MM.1S (cell line): ENCODE measurements at regions not wholly inside any gene's neighbourhood (a gene's known extent, or its start where the extent isn't known, plus 50 kb on each side); places are given as distances from the start of the nearest gene placed in this dataset.

Experiments
- DNase-seq: peaks from one replicate; pipeline ENCODE4 v3.0.0-alpha.2; 2015
- H2AFZ ChIP-seq: fragments of 300-600 bp; sonication (generic); 2 replicates; pipeline ENCODE4 v1.6.0; 2016; ENCODE audit warnings: antibody characterized with exemption, low read length
- H3F3A ChIP-seq: fragments of 300-600 bp; sonication (generic); 2 replicates; pipeline ENCODE4 v1.6.1; 2016; ENCODE audit warnings: mild to moderate bottlenecking, antibody characterized with exemption, low read length, moderate library complexity, mixed read lengths; ENCODE audit not compliant: insufficient read depth
- H3K27ac ChIP-seq: fragments of 300-600 bp; sonication (generic); 2 replicates; pipeline ENCODE4 v1.5.1; 2016; ENCODE audit warnings: mild to moderate bottlenecking, low read length
- H3K27me3 ChIP-seq: fragments of 300-600 bp; sonication (generic); replicated peaks from 2 replicates; pipeline ENCODE4 v1.6.0; 2016; ENCODE audit warnings: low read length; ENCODE audit not compliant: insufficient read depth
- H3K36me3 ChIP-seq: fragments of 300-600 bp; sonication (generic); replicated peaks from 2 replicates; pipeline ENCODE4 v1.6.1; 2016; ENCODE audit warnings: mild to moderate bottlenecking, low read length, mixed read lengths; ENCODE audit not compliant: insufficient read depth
- H3K4me1 ChIP-seq: fragments of 300-600 bp; sonication (generic); 2 replicates; pipeline ENCODE4 v1.6.1; 2016; ENCODE audit warnings: low read length, mixed read lengths
- H3K4me2 ChIP-seq: fragments of 300-600 bp; sonication (generic); 2 replicates; pipeline ENCODE4 v1.6.0; 2016; ENCODE audit warnings: low read depth, low read length
- H3K4me3 ChIP-seq: fragments of 300-600 bp; sonication (generic); 2 replicates; pipeline ENCODE4 v1.5.1; 2016; ENCODE audit warnings: low read length, mixed read lengths
- H3K79me2 ChIP-seq: fragments of 300-600 bp; sonication (generic); 2 replicates; pipeline ENCODE4 v1.6.1; 2016; ENCODE audit warnings: mixed run types, low read length, mixed read lengths
- H3K9ac ChIP-seq: fragments of 300-600 bp; sonication (generic); 2 replicates; pipeline ENCODE4 v1.6.1; 2016; ENCODE audit warnings: low read length, mixed read lengths
- H3K9me2 ChIP-seq: fragments of 300-600 bp; sonication (generic); replicated peaks from 2 replicates; pipeline ENCODE4 v1.6.1; 2016; ENCODE audit warnings: mild to moderate bottlenecking, low read length, mixed read lengths; ENCODE audit not compliant: insufficient read depth
- H3K9me3 ChIP-seq: fragments of 300-600 bp; sonication (generic); replicated peaks from 2 replicates; pipeline ENCODE4 v1.6.1; 2016; ENCODE audit warnings: mild to moderate bottlenecking, low read length, mixed read lengths; ENCODE audit not compliant: insufficient read depth
- H4K20me1 ChIP-seq: fragments of 300-600 bp; sonication (generic); 2 replicates; pipeline ENCODE4 v1.6.1; 2016; ENCODE audit warnings: mild to moderate bottlenecking, low read length, moderate library complexity, mixed read lengths; ENCODE audit not compliant: insufficient read depth
- EZH2 ChIP-seq: fragments of 300-600 bp; sonication (generic); optimal IDR thresholded peaks from 2 replicates; pipeline ENCODE3; 2017; ENCODE audit warnings: low read depth, mild to moderate bottlenecking, antibody characterized with exemption, low read length, mixed read lengths
- EZH2phosphoT487 ChIP-seq: fragments of 300-600 bp; sonication (generic); IDR thresholded peaks from 2 replicates; pipeline ENCODE4 v1.6.1; 2018; ENCODE audit warnings: antibody characterized with exemption, low read length
- TF ChIP-seq, protein P1 (sequence below): fragments of 300-600 bp; sonication (generic); IDR thresholded peaks from 2 replicates; pipeline ENCODE4 v1.5.1; 2016; ENCODE audit warnings: antibody characterized with exemption, low read length, mixed read lengths

DNA sequence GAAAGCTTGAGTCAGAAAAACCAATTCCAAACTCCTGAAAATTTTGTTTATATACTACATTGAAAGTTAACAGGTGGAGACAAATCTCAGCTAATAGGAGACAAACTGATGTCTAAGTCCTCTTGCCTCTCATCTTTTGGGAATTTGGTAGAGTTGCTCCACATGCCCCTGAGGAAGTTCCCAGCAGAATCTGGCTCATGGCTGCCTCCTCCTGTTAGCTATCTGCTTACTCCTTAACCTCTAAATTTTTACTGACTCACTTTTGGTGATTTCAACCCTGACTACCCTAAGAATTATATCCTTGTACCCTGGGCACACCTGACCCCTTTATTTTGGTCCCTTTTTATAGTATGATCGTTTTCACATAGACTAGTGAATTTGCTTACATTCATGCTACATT, 633.7 kb upstream of the USP24 start:
- TF ChIP-seq EZH2 (no peak), EZH2phosphoT487 (no peak)
- TF ChIP-seq, protein P1, sequence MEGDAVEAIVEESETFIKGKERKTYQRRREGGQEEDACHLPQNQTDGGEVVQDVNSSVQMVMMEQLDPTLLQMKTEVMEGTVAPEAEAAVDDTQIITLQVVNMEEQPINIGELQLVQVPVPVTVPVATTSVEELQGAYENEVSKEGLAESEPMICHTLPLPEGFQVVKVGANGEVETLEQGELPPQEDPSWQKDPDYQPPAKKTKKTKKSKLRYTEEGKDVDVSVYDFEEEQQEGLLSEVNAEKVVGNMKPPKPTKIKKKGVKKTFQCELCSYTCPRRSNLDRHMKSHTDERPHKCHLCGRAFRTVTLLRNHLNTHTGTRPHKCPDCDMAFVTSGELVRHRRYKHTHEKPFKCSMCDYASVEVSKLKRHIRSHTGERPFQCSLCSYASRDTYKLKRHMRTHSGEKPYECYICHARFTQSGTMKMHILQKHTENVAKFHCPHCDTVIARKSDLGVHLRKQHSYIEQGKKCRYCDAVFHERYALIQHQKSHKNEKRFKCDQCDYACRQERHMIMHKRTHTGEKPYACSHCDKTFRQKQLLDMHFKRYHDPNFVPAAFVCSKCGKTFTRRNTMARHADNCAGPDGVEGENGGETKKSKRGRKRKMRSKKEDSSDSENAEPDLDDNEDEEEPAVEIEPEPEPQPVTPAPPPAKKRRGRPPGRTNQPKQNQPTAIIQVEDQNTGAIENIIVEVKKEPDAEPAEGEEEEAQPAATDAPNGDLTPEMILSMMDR, result no peak
- DNase-seq, result no peak
- H3K9me3 ChIP-seq, result no peaks in the 10 kb centered on the region

GRCh38 chr1:55846051-55846450, 630.9 kb upstream of the USP24 start:
- no peaks in the 10 kb centered on the region for H3K4me1 ChIP-seq
- no peaks in the 10 kb centered on the region for H3K27me3 ChIP-seq
- H3F3A ChIP-seq, result no peaks in the 10 kb centered on the region
- H3K4me3 ChIP-seq, result no peak overlapping the region
- no peaks in the 10 kb centered on the region for H3K9me3 ChIP-seq
- no peaks in the 10 kb centered on the region for H3K36me3 ChIP-seq
- no peak for DNase-seq
- H3K79me2 ChIP-seq, result no peaks in the 10 kb centered on the region
- H2AFZ ChIP-seq, result no peak overlapping the region
- no peak overlapping the region for H3K9ac ChIP-seq
- no peaks in the 10 kb centered on the region for H3K9me2 ChIP-seq
- TF ChIP-seq EZH2, result no peak
- TF ChIP-seq EZH2phosphoT487, result no peak
- TF ChIP-seq, protein P1, result no peak
- no peak overlapping the region for H3K4me2 ChIP-seq
- no peaks in the 10 kb centered on the region for H4K20me1 ChIP-seq
- no peak overlapping the region for H3K27ac ChIP-seq

More for the DNA sequence above, 633.7 kb upstream of the USP24 start:
- H3K4me2 ChIP-seq, result no peak overlapping the region
- H2AFZ ChIP-seq, result no peak overlapping the region
- H4K20me1 ChIP-seq, result no peaks in the 10 kb centered on the region
- no peaks in the 10 kb centered on the region for H3K27me3 ChIP-seq
- no peaks in the 10 kb centered on the region for H3F3A ChIP-seq
- no peak overlapping the region for H3K27ac ChIP-seq
- H3K79me2 ChIP-seq, result no peaks in the 10 kb centered on the region
- H3K4me3 ChIP-seq, result no peak overlapping the region
- no peaks in the 10 kb centered on the region for H3K9me2 ChIP-seq
- H3K9ac ChIP-seq, result no peak overlapping the region
- H3K36me3 ChIP-seq, result no peaks in the 10 kb centered on the region
- no peaks in the 10 kb centered on the region for H3K4me1 ChIP-seq

DNA sequence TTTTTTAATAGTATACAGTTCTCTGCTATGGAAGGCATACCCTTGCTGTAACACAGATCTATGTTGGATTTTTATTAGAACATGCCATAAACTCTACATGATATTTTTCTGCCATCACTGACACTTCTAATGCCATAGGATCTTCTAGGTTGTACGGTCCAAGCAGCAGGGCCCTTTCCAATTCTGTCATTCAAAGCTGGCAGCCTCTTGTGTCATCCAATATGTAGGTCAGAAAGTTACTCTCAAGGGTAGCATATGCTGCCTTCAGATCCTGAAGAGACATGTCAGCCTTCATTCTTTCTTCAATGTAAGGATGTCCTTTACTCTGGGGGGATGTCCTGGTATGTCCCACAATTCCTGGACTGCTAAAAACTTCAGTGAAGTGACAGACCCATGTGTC, 629.2 kb upstream of the USP24 start:
- H3K9ac ChIP-seq, result no peak overlapping the region
- no peaks in the 10 kb centered on the region for H3K79me2 ChIP-seq
- no peak for DNase-seq
- H3K9me2 ChIP-seq, result no peaks in the 10 kb centered on the region
- H4K20me1 ChIP-seq, result no peaks in the 10 kb centered on the region
- H3K4me3 ChIP-seq, result no peak overlapping the region
- H3K27ac ChIP-seq, result no peak overlapping the region
- H3K4me2 ChIP-seq, result no peak overlapping the region
- H3K27me3 ChIP-seq, result no peaks in the 10 kb centered on the region
- H2AFZ ChIP-seq, result no peak overlapping the region
- no peaks in the 10 kb centered on the region for H3F3A ChIP-seq
- H3K36me3 ChIP-seq, result no peaks in the 10 kb centered on the region
- no peaks in the 10 kb centered on the region for H3K4me1 ChIP-seq
- no peaks in the 10 kb centered on the region for H3K9me3 ChIP-seq
- TF ChIP-seq EZH2 (no peak), EZH2phosphoT487 (no peak)
- TF ChIP-seq, protein P1, result no peak
